ENCODE measurements at regions not wholly inside any gene's neighbourhood (a gene's known extent, or its start where the extent isn't known, plus 50 kb on each side); places are given as distances from the start of the nearest gene placed in this dataset.

GRCh38 chr1:232290570-232290969, 339.4 kb downstream of the SIPA1L2 start:
- no peak for TF ChIP-seq CTCF (IDR thresholded peaks at IDR 0.05 in 8 of 11, conservative IDR thresholded peaks at IDR 0.05 in 3 of 11)
- no peak for TF ChIP-seq POLR2A (IDR thresholded peaks at IDR 0.05)
- TF ChIP-seq POLR2AphosphoS5 (IDR thresholded peaks at IDR 0.05): no peak
